Panc1 (cell line): ENCODE measurements at regions not wholly inside any gene's neighbourhood (a gene's known extent, or its start where the extent isn't known, plus 50 kb on each side); places are given as distances from the start of the nearest gene placed in this dataset.

Experiments used
- ATAC-seq: fragments of 200-7000 bp; cut with Tn5 transposase; 2 replicates; pipeline ENCODE4 v1.9.1; 2020; ENCODE audit warnings: mild to moderate bottlenecking, moderate library complexity
- BruUV-seq: library from RNA; stranded (reverse); fragments of 400-500 nt; replicated peaks from 2 replicates; lab custom pipeline; 2021; lab: Mats Ljungman, UMichigan
- CTCF ChIA-PET: fragments of 300-600 bp; sonication (Branson Sonifier 250); formaldehyde crosslinking; loops from one replicate; lab custom pipeline; 2022; ENCODE audit warnings: antibody characterized with exemption; lab: Charles Lee
- POLR2A ChIA-PET: fragments of 300-600 bp; sonication (Branson Sonifier 250); formaldehyde crosslinking; loops from one replicate; lab custom pipeline; 2022; ENCODE audit warnings: antibody characterized with exemption; lab: Charles Lee
- DNase-seq: peaks from one replicate; pipeline ENCODE4 v3.0.0-alpha.2; 2010; ENCODE audit warnings: low read depth, low spot score
- H3K27ac ChIP-seq: 2 replicates; pipeline ENCODE4 v1.5.1; 2011; ENCODE audit warnings: mild to moderate bottlenecking, low read length, inconsistent platforms
- H3K27me3 ChIP-seq: fragments of 200-500 bp; sonication (Bioruptor generic); 2 replicates; pipeline ENCODE4 v1.6.0; 2014; ENCODE audit warnings: low read length, inconsistent platforms; ENCODE audit not compliant: control insufficient read depth, insufficient read depth
- H3K36me3 ChIP-seq: fragments of 200-500 bp; sonication (Bioruptor generic); 2 replicates; pipeline ENCODE4 v1.5.1; 2014; ENCODE audit warnings: inconsistent platforms, mild to moderate bottlenecking, low read length, moderate library complexity; ENCODE audit not compliant: control insufficient read depth, insufficient read depth
- H3K4me1 ChIP-seq: 2 replicates; pipeline ENCODE4 v1.5.1; 2011; ENCODE audit warnings: inconsistent platforms, mild to moderate bottlenecking, low read length, moderate library complexity; ENCODE audit not compliant: control insufficient read depth, insufficient read depth
- H3K4me3 ChIP-seq, 2 experiments: 2 replicates each; pipeline ENCODE4 v1.5.1; 2011 to 2012; ENCODE audit warnings: low read depth in 2 of 2, low read length in 2 of 2, mild to moderate bottlenecking in 2 of 2, inconsistent platforms in 1 of 2, moderate library complexity in 1 of 2
- H3K9me3 ChIP-seq: fragments of 200-500 bp; sonication (Bioruptor generic); 2 replicates; pipeline ENCODE4 v1.5.1; 2014; ENCODE audit warnings: low read depth, mild to moderate bottlenecking, inconsistent platforms, low read length, moderate library complexity; ENCODE audit not compliant: control insufficient read depth, insufficient read depth
- CTCF ChIP-seq: fragments of 450-650 bp; IDR thresholded peaks from 2 replicates; pipeline ENCODE4 v1.5.1; 2017; ENCODE audit warnings: mild to moderate bottlenecking
- POLR2AphosphoS5 ChIP-seq: IDR thresholded peaks from 2 replicates; pipeline ENCODE4 v1.6.1; 2012; ENCODE audit warnings: mild to moderate bottlenecking, low read depth, low read length, moderate library complexity
- SIN3A ChIP-seq: IDR thresholded peaks from 2 replicates; pipeline ENCODE4 v1.6.1; 2012; ENCODE audit warnings: low read depth, mild to moderate bottlenecking, low read length, moderate library complexity, borderline replicate concordance; ENCODE audit not compliant: insufficient read depth
- TCF7L2 ChIP-seq: IDR thresholded peaks from 2 replicates; pipeline ENCODE4 v1.6.1; 2011; ENCODE audit warnings: mild to moderate bottlenecking, low read depth, low read length, inconsistent platforms
- in situ Hi-C: cut with HindIII; loops from 2 replicates; pipeline ENCODE4 v1.10.0; 2016; ENCODE audit warnings: low sequenced_read_pairs, low pct_unique_long_range_greater_than_20kb
- intact Hi-C: fragments of 100-400 bp; cut with micrococcal nuclease; formaldehyde crosslinking; loops from one replicate; pipeline ENCODE4 v1.10.0; 2022; ENCODE audit not compliant: unreplicated experiment
- TF ChIP-seq, protein P1 (sequence below), 2 experiments: IDR thresholded peaks; 2 replicates each; pipeline ENCODE4 v1.6.1; 2011 to 2012; ENCODE audit warnings: low read depth in 2 of 2, control low read depth in 1 of 2, low read length in 1 of 2, mild to moderate bottlenecking in 1 of 2, moderate library complexity in 1 of 2; ENCODE audit not compliant: insufficient read depth in 1 of 2

- no peaks in the 10 kb centered on the region for H3K27me3 ChIP-seq
- in situ Hi-C loops, result no loop called here
- no peaks in the 10 kb centered on the region for H3K4me1 ChIP-seq
- H3K4me3 ChIP-seq, result no peak overlapping the region
- no peak for TF ChIP-seq POLR2AphosphoS5
- TF ChIP-seq TCF7L2, result no peak
- TF ChIP-seq CTCF, result no peak
- no peak for DNase-seq
- ChIA-PET CTCF (no interaction called here), POLR2A (no interaction called here)
- H3K27ac ChIP-seq, result no peak overlapping the region
- no peak for ATAC-seq
- H3K9me3 ChIP-seq, result no peaks in the 10 kb centered on the region
- BruUV-seq, result no TSS peak
- intact Hi-C loops, result no loop called here
- no peaks in the 10 kb centered on the region for H3K36me3 ChIP-seq
Measured at GRCh38 chr18:990197-990596, 85.5 kb downstream of the ADCYAP1 start.

DNA sequence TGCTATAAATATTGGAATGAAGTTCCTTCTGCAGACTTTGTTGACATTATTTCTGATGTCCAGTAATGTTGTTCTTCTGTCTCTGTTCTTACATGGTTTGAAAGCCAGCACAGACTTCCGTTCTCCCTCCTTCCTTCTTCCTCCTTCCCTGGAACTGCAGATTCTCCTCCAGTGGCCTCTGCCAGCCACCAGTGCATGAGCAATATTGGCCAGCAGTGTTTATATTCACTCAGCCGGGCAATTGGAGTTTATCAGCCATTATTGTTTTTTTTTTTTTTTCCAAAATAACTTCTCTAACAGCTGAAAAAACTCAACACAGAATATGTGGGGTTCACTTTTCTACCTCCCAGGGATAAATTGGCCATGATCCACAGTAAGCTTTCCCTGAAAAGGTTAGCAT lies 86.8 kb downstream of the ADCYAP1 start:
- Histone ChIP-seq H3K36me3 (no peaks in the 10 kb centered on the region), H3K27ac (no peak overlapping the region), H3K4me3 (no peak overlapping the region), H3K4me1 (no peaks in the 10 kb centered on the region), H3K9me3 (no peaks in the 10 kb centered on the region), H3K27me3 (no peaks in the 10 kb centered on the region)
- TF ChIP-seq CTCF (no peak), TCF7L2 (no peak), SIN3A (no peak), POLR2AphosphoS5 (no peak)
- TF ChIP-seq, protein P1, sequence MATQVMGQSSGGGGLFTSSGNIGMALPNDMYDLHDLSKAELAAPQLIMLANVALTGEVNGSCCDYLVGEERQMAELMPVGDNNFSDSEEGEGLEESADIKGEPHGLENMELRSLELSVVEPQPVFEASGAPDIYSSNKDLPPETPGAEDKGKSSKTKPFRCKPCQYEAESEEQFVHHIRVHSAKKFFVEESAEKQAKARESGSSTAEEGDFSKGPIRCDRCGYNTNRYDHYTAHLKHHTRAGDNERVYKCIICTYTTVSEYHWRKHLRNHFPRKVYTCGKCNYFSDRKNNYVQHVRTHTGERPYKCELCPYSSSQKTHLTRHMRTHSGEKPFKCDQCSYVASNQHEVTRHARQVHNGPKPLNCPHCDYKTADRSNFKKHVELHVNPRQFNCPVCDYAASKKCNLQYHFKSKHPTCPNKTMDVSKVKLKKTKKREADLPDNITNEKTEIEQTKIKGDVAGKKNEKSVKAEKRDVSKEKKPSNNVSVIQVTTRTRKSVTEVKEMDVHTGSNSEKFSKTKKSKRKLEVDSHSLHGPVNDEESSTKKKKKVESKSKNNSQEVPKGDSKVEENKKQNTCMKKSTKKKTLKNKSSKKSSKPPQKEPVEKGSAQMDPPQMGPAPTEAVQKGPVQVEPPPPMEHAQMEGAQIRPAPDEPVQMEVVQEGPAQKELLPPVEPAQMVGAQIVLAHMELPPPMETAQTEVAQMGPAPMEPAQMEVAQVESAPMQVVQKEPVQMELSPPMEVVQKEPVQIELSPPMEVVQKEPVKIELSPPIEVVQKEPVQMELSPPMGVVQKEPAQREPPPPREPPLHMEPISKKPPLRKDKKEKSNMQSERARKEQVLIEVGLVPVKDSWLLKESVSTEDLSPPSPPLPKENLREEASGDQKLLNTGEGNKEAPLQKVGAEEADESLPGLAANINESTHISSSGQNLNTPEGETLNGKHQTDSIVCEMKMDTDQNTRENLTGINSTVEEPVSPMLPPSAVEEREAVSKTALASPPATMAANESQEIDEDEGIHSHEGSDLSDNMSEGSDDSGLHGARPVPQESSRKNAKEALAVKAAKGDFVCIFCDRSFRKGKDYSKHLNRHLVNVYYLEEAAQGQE (IDR thresholded peaks at IDR 0.05; ENCODE audit: insufficient read depth in 1 of 2, low read depth in 2 of 2, low read length in 1 of 2), result no peak
- BruUV-seq, result no TSS peak
- ChIA-PET POLR2A (no interaction called here), CTCF (no interaction called here)
- in situ Hi-C loops, result no loop called here
- ATAC-seq, result no peak
- DNase-seq, result no peak
- intact Hi-C loops, result no loop called here

GRCh38 chr18:993560-993959 lies 88.9 kb downstream of the ADCYAP1 start:
- POLR2A ChIA-PET, result no interaction called here
- Histone ChIP-seq H3K9me3 (no peaks in the 10 kb centered on the region), H3K36me3 (no peaks in the 10 kb centered on the region), H3K4me3 (no peak overlapping the region), H3K4me1 (no peaks in the 10 kb centered on the region), H3K27me3 (no peaks in the 10 kb centered on the region), H3K27ac (no peak overlapping the region)
- intact Hi-C loops (no loop called here), in situ Hi-C loops (no loop called here)
- DNase-seq (no peak), ATAC-seq (no peak)
- CTCF ChIA-PET, result no interaction called here
- no peak for TF ChIP-seq POLR2AphosphoS5
- TF ChIP-seq, protein P1 (IDR thresholded peaks at IDR 0.05; ENCODE audit: insufficient read depth in 1 of 2, low read depth in 2 of 2, low read length in 1 of 2), result no peak
- TF ChIP-seq TCF7L2, result no peak
- no peak for TF ChIP-seq CTCF
- no peak for TF ChIP-seq SIN3A
- BruUV-seq, result no TSS peak
